ENCODE measurements at regions not wholly inside any gene's neighbourhood (a gene's known extent, or its start where the extent isn't known, plus 50 kb on each side); places are given as distances from the start of the nearest gene placed in this dataset.

GRCh38 chr7:17719998-17720397 is 220.3 kb downstream of the SNX13 start:
- TF ChIP-seq CTCF (IDR thresholded peaks at IDR 0.05; ENCODE audit: poor library complexity, severe bottlenecking) (no peak), POLR2AphosphoS5 (IDR thresholded peaks at IDR 0.05) (no peak), MXI1 (conservative IDR thresholded peaks at IDR 0.05; ENCODE audit: poor library complexity, severe bottlenecking) (no peak), EZH2 (IDR thresholded peaks at IDR 0.05; ENCODE audit: borderline replicate concordance, insufficient read depth, low read length, poor library complexity, severe bottlenecking) (no peak), EP300 (conservative IDR thresholded peaks at IDR 0.05; ENCODE audit: poor library complexity, severe bottlenecking) (no peak), TAF1 (IDR thresholded peaks at IDR 0.05; ENCODE audit: low read depth) (no peak)
